IMR-90 (cell line): ENCODE measurements at regions not wholly inside any gene's neighbourhood (a gene's known extent, or its start where the extent isn't known, plus 50 kb on each side); places are given as distances from the start of the nearest gene placed in this dataset.

Source experiments
- ATAC-seq: fragments of 200-7000 bp; cut with Tn5 transposase; 2 replicates; pipeline ENCODE4 v1.9.1; 2020; ENCODE audit warnings: low read depth, mild to moderate bottlenecking, moderate library complexity
- BruUV-seq: library from RNA; stranded (reverse); fragments of 400-500 nt; replicated peaks from 2 replicates; lab custom pipeline; 2021; lab: Mats Ljungman, UMichigan
- CTCF ChIA-PET: fragments of 300-600 bp; formaldehyde crosslinking; extraction: SDS; loops from one replicate; lab custom pipeline; 2021; ENCODE audit warnings: antibody characterized with exemption; lab: Yijun Ruan, JAX
- POLR2A ChIA-PET: fragments of 300-600 bp; sonication (Branson Sonifier 250); formaldehyde crosslinking; loops from one replicate; lab custom pipeline; 2022; ENCODE audit warnings: antibody characterized with exemption; ENCODE audit not compliant: unreplicated experiment; lab: Charles Lee
- DNase-seq: peaks from one replicate; pipeline ENCODE4 v3.0.0; 2013
- H2AFZ ChIP-seq: replicated peaks from 2 replicates; pipeline ENCODE3; 2013; ENCODE audit warnings: low read length, mild to moderate bottlenecking; ENCODE audit not compliant: poor library complexity
- H2AK5ac ChIP-seq: 2 replicates; pipeline ENCODE4 v1.6.1; 2013; ENCODE audit warnings: low read depth, low read length, inconsistent platforms
- H2AK9ac ChIP-seq: replicated peaks from 2 replicates; pipeline ENCODE3; 2013; ENCODE audit warnings: mild to moderate bottlenecking, low read depth, low read length, moderate library complexity; ENCODE audit not compliant: poor library complexity
- H2BK120ac ChIP-seq: 2 replicates; pipeline ENCODE4 v1.6.1; 2013; ENCODE audit warnings: low read depth, low read length, inconsistent platforms
- H2BK15ac ChIP-seq: 3 replicates; pipeline ENCODE4 v1.6.1; 2013; ENCODE audit warnings: low read depth, low read length, inconsistent platforms
- H2BK20ac ChIP-seq: 2 replicates; pipeline ENCODE4 v1.6.1; 2013; ENCODE audit warnings: low read depth, mild to moderate bottlenecking, inconsistent platforms, low read length, moderate library complexity
- H2BK5ac ChIP-seq: 2 replicates; pipeline ENCODE4 v1.6.1; 2013; ENCODE audit warnings: mild to moderate bottlenecking, low read depth, low read length, inconsistent platforms; ENCODE audit not compliant: poor library complexity, severe bottlenecking
- H3K14ac ChIP-seq: replicated peaks from 2 replicates; pipeline ENCODE4 v1.6.1; 2013; ENCODE audit warnings: low read depth, low read length, inconsistent platforms
- H3K18ac ChIP-seq: 2 replicates; pipeline ENCODE4 v1.6.1; 2013; ENCODE audit warnings: low read depth, low read length, control low read depth
- H3K23ac ChIP-seq: 2 replicates; pipeline ENCODE4 v1.6.1; 2013; ENCODE audit warnings: low read depth, low read length, inconsistent platforms
- H3K27ac ChIP-seq: 2 replicates; pipeline ENCODE4 v1.5.1; 2013; ENCODE audit warnings: mild to moderate bottlenecking, control low read depth, low read length; ENCODE audit not compliant: insufficient read depth
- H3K27me3 ChIP-seq: 2 replicates; pipeline ENCODE4 v1.6.1; 2013; ENCODE audit warnings: low read length; ENCODE audit not compliant: control insufficient read depth, insufficient read depth
- H3K36me3 ChIP-seq: 2 replicates; pipeline ENCODE4 v1.6.1; 2013; ENCODE audit warnings: low read length, mixed read lengths; ENCODE audit not compliant: control insufficient read depth, insufficient read depth
- H3K4ac ChIP-seq: 2 replicates; pipeline ENCODE4 v1.6.1; 2013; ENCODE audit warnings: low read depth, low read length, inconsistent platforms
- H3K4me1 ChIP-seq: 2 replicates; pipeline ENCODE4 v1.6.1; 2013; ENCODE audit warnings: low read length, mixed read lengths; ENCODE audit not compliant: control insufficient read depth, insufficient read depth
- H3K4me2 ChIP-seq: 2 replicates; pipeline ENCODE4 v1.6.1; 2013; ENCODE audit warnings: low read depth, mild to moderate bottlenecking, control low read depth, low read length, moderate library complexity
- H3K4me3 ChIP-seq: 2 replicates; pipeline ENCODE4 v1.5.1; 2013; ENCODE audit warnings: low read depth, mild to moderate bottlenecking, control low read depth, low read length, moderate library complexity; ENCODE audit not compliant: insufficient read depth
- H3K56ac ChIP-seq: 2 replicates; pipeline ENCODE4 v1.6.1; 2013; ENCODE audit warnings: low read length, inconsistent platforms; ENCODE audit not compliant: insufficient read depth; ENCODE audit errors: extremely low read depth
- H3K79me1 ChIP-seq, 2 experiments: 2 replicates each; pipeline ENCODE4 v1.6.1; 2013; ENCODE audit warnings: low read length in 2 of 2, inconsistent platforms in 1 of 2, low read depth in 1 of 2
- H3K9ac ChIP-seq: 2 replicates; pipeline ENCODE4 v1.6.1; 2013; ENCODE audit warnings: low read depth, low read length, control low read depth
- H3K9me1 ChIP-seq: 2 replicates; pipeline ENCODE4 v1.6.1; 2013; ENCODE audit warnings: low read length, inconsistent platforms; ENCODE audit not compliant: insufficient read depth
- H3K9me3 ChIP-seq: 2 replicates; pipeline ENCODE4 v1.6.1; 2013; ENCODE audit warnings: low read length; ENCODE audit not compliant: control insufficient read depth, insufficient read depth
- H4K20me1 ChIP-seq: 2 replicates; pipeline ENCODE4 v1.6.1; 2013; ENCODE audit warnings: low read length, inconsistent platforms; ENCODE audit not compliant: insufficient read depth
- H4K5ac ChIP-seq: 2 replicates; pipeline ENCODE4 v1.6.1; 2013; ENCODE audit warnings: mild to moderate bottlenecking, low read depth, low read length, control low read depth
- H4K8ac ChIP-seq, 2 experiments: 2 replicates each; pipeline ENCODE4 v1.6.1; 2013; ENCODE audit warnings: low read depth in 2 of 2, low read length in 2 of 2, control low read depth in 1 of 2, inconsistent platforms in 1 of 2
- H4K91ac ChIP-seq: 2 replicates; pipeline ENCODE4 v1.6.1; 2013; ENCODE audit warnings: low read depth, low read length, inconsistent platforms; ENCODE audit not compliant: insufficient read depth
- RCOR1 ChIP-seq: IDR thresholded peaks from 2 replicates; pipeline ENCODE4 v1.6.1; 2012; ENCODE audit warnings: mild to moderate bottlenecking, low read length, improper control_type of control experiment; ENCODE audit not compliant: insufficient replicate concordance
- RFX5 ChIP-seq: IDR thresholded peaks from 2 replicates; pipeline ENCODE4 v1.8.0; 2012; ENCODE audit warnings: low read depth, mild to moderate bottlenecking, low read length, moderate library complexity
- WGBS, 2 experiments: methylation state at CpG; one replicate each; pipeline versions ENCODE4 v1.1.5 to v1.1.7; 2013; ENCODE audit warnings: missing lambda C conversion rate in 2 of 2; ENCODE audit not compliant: insufficient read length in 1 of 2; ENCODE audit errors: extremely low coverage in 2 of 2; 5-methylcytosine and 5-hydroxymethylcytosine counted together
- dilution Hi-C: fragments of 300-500 bp; cut with HindIII; formaldehyde crosslinking; loops from one replicate; pipeline ENCODE4 v1.14.3; 2018; ENCODE audit warnings: low sequenced_read_pairs; ENCODE audit not compliant: unreplicated experiment
- in situ Hi-C: fragments of 300-500 bp; cut with MboI; formaldehyde crosslinking; loops from 3 replicates; pipeline ENCODE4 v1.14.3; 2019; ENCODE audit warnings: low sequenced_read_pairs, inconsistent platforms, mixed read lengths
- intact Hi-C: fragments of 100-400 bp; cut with micrococcal nuclease; formaldehyde crosslinking; loops from 2 replicates; pipeline ENCODE4 v1.10.0; 2022

DNA sequence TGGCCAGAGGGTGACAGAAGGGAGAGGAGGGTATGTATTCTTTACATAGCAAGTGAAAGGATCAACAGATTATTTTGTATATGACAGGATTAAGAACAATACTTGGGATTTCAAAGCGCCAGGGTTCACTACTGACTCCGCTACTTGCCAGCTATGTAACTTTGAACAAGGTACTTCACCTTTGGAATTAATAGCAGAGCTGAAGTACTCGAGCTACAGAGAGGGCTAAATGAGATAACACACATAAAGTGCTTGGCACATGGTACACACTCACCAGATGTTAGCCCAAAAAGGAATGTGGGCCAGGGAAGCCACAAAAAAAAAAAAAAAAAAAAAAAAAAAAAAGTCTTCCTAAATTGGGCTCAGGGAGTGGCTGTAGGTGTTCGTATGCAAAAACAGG is 408.4 kb downstream of the BUD13 start:
- no peak overlapping the region for H2BK5ac ChIP-seq
- no peak overlapping the region for H3K56ac ChIP-seq
- H2BK20ac ChIP-seq, result no peak overlapping the region
- H2AK5ac ChIP-seq, result no peak overlapping the region
- CTCF ChIA-PET, result no interaction called here
- WGBS, 2 experiments, result 53% methylated on average over 3 of the region's 4 CpGs; no CpG with 5 or more reads in 1 of the 2 experiments
- no peak overlapping the region for H3K4ac ChIP-seq
- POLR2A ChIA-PET, result no interaction called here
- no peak for ATAC-seq
- H3K9me1 ChIP-seq, result no peaks in the 10 kb centered on the region
- no peaks in the 10 kb centered on the region for H3K79me1 ChIP-seq
- H3K27me3 ChIP-seq, result no peaks in the 10 kb centered on the region
- H2AFZ ChIP-seq, result no peak overlapping the region
- no TSS peak for BruUV-seq
- H3K9me3 ChIP-seq, result no peaks in the 10 kb centered on the region
- H4K5ac ChIP-seq, result no peak overlapping the region
- no peak overlapping the region for H2BK15ac ChIP-seq
- TF ChIP-seq RCOR1, result no peak
- no peak for TF ChIP-seq RFX5
- no peaks in the 10 kb centered on the region for H3K36me3 ChIP-seq
- no peaks in the 10 kb centered on the region for H4K20me1 ChIP-seq
- in situ Hi-C loops, result no loop called here
- no peak overlapping the region for H3K23ac ChIP-seq
- H4K91ac ChIP-seq, result no peak overlapping the region
- no peak overlapping the region for H2AK9ac ChIP-seq
- H3K4me3 ChIP-seq, result no peak overlapping the region
- H3K4me1 ChIP-seq, result no peaks in the 10 kb centered on the region
- H3K27ac ChIP-seq, result no peak overlapping the region
- dilution Hi-C loops, result no loop called here
- no peak overlapping the region for H4K8ac ChIP-seq
- H2BK120ac ChIP-seq, result no peak overlapping the region
- H3K14ac ChIP-seq, result no peak overlapping the region
- intact Hi-C loops, result no loop called here
- H3K18ac ChIP-seq, result no peak overlapping the region
- no peak for DNase-seq
- no peak overlapping the region for H3K4me2 ChIP-seq
- H3K9ac ChIP-seq, result no peak overlapping the region
